Esophagus squamous epithelium (tissue), 4 donors: ENCODE measurements at regions not wholly inside any gene's neighbourhood (a gene's known extent, or its start where the extent isn't known, plus 50 kb on each side); places are given as distances from the start of the nearest gene placed in this dataset.

ENCODE experiments used
- CTCF ChIP-seq, 6 experiments: fragments of 450-650 bp in 4 of 6; fragments of 200-600 bp in 2 of 6; sonication (generic) in 2 of 6; IDR thresholded peaks; one replicate each; pipeline ENCODE4 v1.5.1; 2016 to 2019; ENCODE audit warnings: antibody characterized with exemption in 6 of 6, mild to moderate bottlenecking in 4 of 6, moderate library complexity in 4 of 6
- POLR2A ChIP-seq, 4 donors: fragments of 450-650 bp; IDR thresholded peaks; one replicate each; pipeline ENCODE4 v1.6.1; 2017; ENCODE audit warnings: antibody characterized with exemption in 4 of 4, mild to moderate bottlenecking in 4 of 4, moderate library complexity in 3 of 4

GRCh38 chr5:143454936-143455516 lies 51.5 kb upstream of the NR3C1 start:
- TF ChIP-seq CTCF (IDR thresholded peaks at IDR 0.05): no peak
- no peak for TF ChIP-seq POLR2A (IDR thresholded peaks at IDR 0.05)
